Ascending aorta (tissue), 2 donors: ENCODE measurements at regions not wholly inside any gene's neighbourhood (a gene's known extent, or its start where the extent isn't known, plus 50 kb on each side); places are given as distances from the start of the nearest gene placed in this dataset.

ENCODE experiments used
- DNase-seq, 2 donors: peaks; one replicate each; pipeline ENCODE4 v3.0.0-alpha.2; 2019; ENCODE audit warnings: low spot score in 2 of 2
- H3K27ac ChIP-seq, 2 donors: fragments of 200-600 bp; sonication (generic); one replicate each; pipeline ENCODE4 v1.5.1; 2016 to 2017; ENCODE audit warnings: mild to moderate bottlenecking in 1 of 2
- H3K27me3 ChIP-seq: fragments of 200-600 bp; sonication (generic); one replicate; pipeline ENCODE4 v1.5.1; 2017
- H3K36me3 ChIP-seq, 2 donors: fragments of 200-600 bp; sonication (generic); one replicate each; pipeline ENCODE4 v1.5.1; 2016
- H3K4me1 ChIP-seq, 2 donors: fragments of 200-600 bp; sonication (generic); one replicate each; pipeline ENCODE4 v1.5.1; 2016 to 2017; ENCODE audit warnings: mild to moderate bottlenecking in 1 of 2
- H3K4me3 ChIP-seq, 2 donors: fragments of 200-600 bp; sonication (generic); one replicate each; pipeline ENCODE4 v1.5.1; 2016 to 2017; ENCODE audit warnings: mild to moderate bottlenecking in 1 of 2
- H3K9me3 ChIP-seq, 2 donors: fragments of 200-600 bp; sonication (generic); one replicate each; pipeline ENCODE4 v1.5.1; 2016
- CTCF ChIP-seq, 3 experiments: fragments of 200-600 bp in 2 of 3; fragments of 450-650 bp in 1 of 3; sonication (generic) in 2 of 3; IDR thresholded peaks; one replicate each; pipeline ENCODE4 v1.5.1; 2016 to 2019; ENCODE audit warnings: antibody characterized with exemption in 3 of 3, mild to moderate bottlenecking in 1 of 3, moderate library complexity in 1 of 3
- intact Hi-C: fragments of 100-400 bp; cut with DNase I; formaldehyde crosslinking; loops from one replicate; pipeline ENCODE4 v1.15.1; 2023

- no peaks in the 10 kb centered on the region for H3K36me3 ChIP-seq
- no peaks in the 10 kb centered on the region for H3K9me3 ChIP-seq
- H3K4me3 ChIP-seq: no peak overlapping the region
- no peaks in the 10 kb centered on the region for H3K27me3 ChIP-seq
- H3K4me1 ChIP-seq: no peaks in the 10 kb centered on the region
- intact Hi-C loops: no loop called here
- DNase-seq: no peak
- TF ChIP-seq CTCF (IDR thresholded peaks at IDR 0.05): no peak
- no peak overlapping the region for H3K27ac ChIP-seq
These were observed 151.0 kb upstream of the ATP2B1 start for GRCh38 chr12:89859508-89860220.

- DNase-seq: no peak
- H3K4me3 ChIP-seq: no peak overlapping the region
- no peaks in the 10 kb centered on the region for H3K9me3 ChIP-seq
- intact Hi-C loops: no loop called here
- H3K36me3 ChIP-seq: no peaks in the 10 kb centered on the region
- H3K27me3 ChIP-seq: no peaks in the 10 kb centered on the region
- no peak for TF ChIP-seq CTCF (IDR thresholded peaks at IDR 0.05)
- no peaks in the 10 kb centered on the region for H3K4me1 ChIP-seq
- H3K27ac ChIP-seq: no peak overlapping the region
These were observed 150.1 kb upstream of the ATP2B1 start for GRCh38 chr12:89858718-89859117.

- H3K36me3 ChIP-seq: no peaks in the 10 kb centered on the region
- intact Hi-C loops: no loop called here
- H3K9me3 ChIP-seq: no peaks in the 10 kb centered on the region
- H3K4me1 ChIP-seq: no peaks in the 10 kb centered on the region
- H3K4me3 ChIP-seq: no peak overlapping the region
- no peak overlapping the region for H3K27ac ChIP-seq
- TF ChIP-seq CTCF (IDR thresholded peaks at IDR 0.05): no peak
- no peaks in the 10 kb centered on the region for H3K27me3 ChIP-seq
- DNase-seq: no peak
These were observed 149.1 kb upstream of the ATP2B1 start for GRCh38 chr12:89857652-89858274.

- no peaks in the 10 kb centered on the region for H3K27me3 ChIP-seq
- no peaks in the 10 kb centered on the region for H3K4me1 ChIP-seq
- H3K27ac ChIP-seq: no peak overlapping the region
- no peaks in the 10 kb centered on the region for H3K9me3 ChIP-seq
- no peak overlapping the region for H3K4me3 ChIP-seq
- no peak for DNase-seq
- no peaks in the 10 kb centered on the region for H3K36me3 ChIP-seq
- no peak for TF ChIP-seq CTCF (IDR thresholded peaks at IDR 0.05)
- intact Hi-C loops: no loop called here
These were observed 147.8 kb upstream of the ATP2B1 start for GRCh38 chr12:89856431-89856830.

GRCh38 chr12:89848732-89849131, 140.1 kb upstream of the ATP2B1 start:
- intact Hi-C loops: no loop called here
- no peak overlapping the region for H3K27ac ChIP-seq
- no peaks in the 10 kb centered on the region for H3K27me3 ChIP-seq
- H3K36me3 ChIP-seq: no peaks in the 10 kb centered on the region
- no peaks in the 10 kb centered on the region for H3K9me3 ChIP-seq
- no peak overlapping the region for H3K4me3 ChIP-seq
- no peaks in the 10 kb centered on the region for H3K4me1 ChIP-seq
- no peak for DNase-seq
- no peak for TF ChIP-seq CTCF (IDR thresholded peaks at IDR 0.05)
